ENCODE measurements at regions not wholly inside any gene's neighbourhood (a gene's known extent, or its start where the extent isn't known, plus 50 kb on each side); places are given as distances from the start of the nearest gene placed in this dataset.
"Not testable (repeated sequence)": the region's sequence is repeated elsewhere in the genome, so short reads cannot be mapped to it uniquely, and the experiment has no call there.

GRCh38 chr14:30005114-30005808 is 77.6 kb upstream of the PRKD1 start:
- H3K4me3 ChIP-seq (replicated peaks; ENCODE audit: low read depth, low read length): no peak overlapping the region
- peak; percentile 86 for DNase-seq (ENCODE audit: low read depth)
- TF ChIP-seq CTCF (IDR thresholded peaks at IDR 0.05; ENCODE audit: low read length, missing control alignments): peak; percentile 81

- TF ChIP-seq CTCF (IDR thresholded peaks at IDR 0.05; ENCODE audit: low read length, missing control alignments): no peak
- DNase-seq (ENCODE audit: low read depth): no peak
Measured at GRCh38 chr14:30006695-30007094, 79.0 kb upstream of the PRKD1 start.

GRCh38 chr14:30015489-30015888 is 87.8 kb upstream of the PRKD1 start:
- peak; percentile 10 for DNase-seq (ENCODE audit: low read depth)
- no peak overlapping the region for H3K4me3 ChIP-seq (replicated peaks; ENCODE audit: low read depth, low read length)
- TF ChIP-seq CTCF (IDR thresholded peaks at IDR 0.05; ENCODE audit: low read length, missing control alignments): no peak

More at GRCh38 chr14:30006695-30007094, 79.0 kb upstream of the PRKD1 start:
- no peak overlapping the region for H3K4me3 ChIP-seq (replicated peaks; ENCODE audit: low read depth, low read length)

- no peak for DNase-seq (ENCODE audit: low read depth)
- no peak for TF ChIP-seq CTCF (IDR thresholded peaks at IDR 0.05; ENCODE audit: low read length, missing control alignments)
- H3K4me3 ChIP-seq (replicated peaks; ENCODE audit: low read depth, low read length): no peak overlapping the region
Measured at GRCh38 chr14:30016002-30016401, 88.4 kb upstream of the PRKD1 start.

- TF ChIP-seq CTCF (IDR thresholded peaks at IDR 0.05; ENCODE audit: low read length, missing control alignments): no peak
- no peak overlapping the region for H3K4me3 ChIP-seq (replicated peaks; ENCODE audit: low read depth, low read length)
- DNase-seq (ENCODE audit: low read depth): no peak
Measured at GRCh38 chr14:30017370-30017993, 89.8 kb upstream of the PRKD1 start.

GRCh38 chr14:30020271-30020670 is 92.6 kb upstream of the PRKD1 start:
- no peak for TF ChIP-seq CTCF (IDR thresholded peaks at IDR 0.05; ENCODE audit: low read length, missing control alignments)
- DNase-seq (ENCODE audit: low read depth): no peak
- no peak overlapping the region for H3K4me3 ChIP-seq (replicated peaks; ENCODE audit: low read depth, low read length)

- DNase-seq (ENCODE audit: low read depth): no peak
- no peak overlapping the region for H3K4me3 ChIP-seq (replicated peaks; ENCODE audit: low read depth, low read length)
- no peak for TF ChIP-seq CTCF (IDR thresholded peaks at IDR 0.05; ENCODE audit: low read length, missing control alignments)
Measured at GRCh38 chr14:30020687-30021086, 93.0 kb upstream of the PRKD1 start.

- H3K4me3 ChIP-seq (replicated peaks; ENCODE audit: low read depth, low read length); DNase-seq (ENCODE audit: low read depth): not testable (repeated sequence)
Measured at GRCh38 chr14:30023350-30023749, 95.7 kb upstream of the PRKD1 start.

Measured in fibroblast of pulmonary artery (primary cell).